Motor neuron (in vitro differentiated cells): ENCODE measurements at regions not wholly inside any gene's neighbourhood (a gene's known extent, or its start where the extent isn't known, plus 50 kb on each side); places are given as distances from the start of the nearest gene placed in this dataset.
"Not testable (repeated sequence)": the region's sequence is repeated elsewhere in the genome, so short reads cannot be mapped to it uniquely, and the experiment has no call there.

ENCODE experiments used
- ATAC-seq, 8 experiments: fragments of 200-7000 bp; cut with Tn5 transposase; replicated peaks in 6 of 8; 2 replicates each; pipeline ENCODE4 v1.8.0; 2021; ENCODE audit warnings: mild to moderate bottlenecking in 8 of 8, moderate library complexity in 8 of 8
- H3K27ac ChIP-seq, 2 donors: fragments of 250-450 bp; sonication (Bioruptor Pico); 2 replicates each; pipeline ENCODE4 v1.9.0; 2021; ENCODE audit warnings: antibody characterized with exemption in 2 of 2, mild to moderate bottlenecking in 2 of 2, moderate library complexity in 1 of 2
- H3K4me1 ChIP-seq, 2 donors: fragments of 250-450 bp; sonication (Bioruptor Pico); replicated peaks in 1 of 2; 2 replicates each; pipeline ENCODE4 v1.6.1; 2021; ENCODE audit warnings: antibody characterized with exemption in 2 of 2, mild to moderate bottlenecking in 2 of 2, moderate library complexity in 1 of 2
- H3K4me3 ChIP-seq, 5 donors: fragments of 250-450 bp; sonication (Bioruptor Pico); 2 replicates each; pipeline ENCODE4 v1.9.0; 2021; ENCODE audit warnings: antibody characterized with exemption in 5 of 5, mild to moderate bottlenecking in 5 of 5, moderate library complexity in 4 of 5
- WGBS, 10 experiments: fragments of 450-650 bp; shearing (Covaris generic); methylation state at CpG; one replicate each; pipeline ENCODE4 v1.0.0; 2022; 5-methylcytosine and 5-hydroxymethylcytosine counted together
- in situ Hi-C, 9 experiments: fragments of 400-800 bp; cut with MboI; loops; one replicate each; pipeline ENCODE4 v1.15.0; 2021; ENCODE audit warnings: low sequenced_read_pairs in 9 of 9, low pct_unique_long_range_greater_than_20kb in 2 of 9; ENCODE audit not compliant: unreplicated experiment in 9 of 9

DNA sequence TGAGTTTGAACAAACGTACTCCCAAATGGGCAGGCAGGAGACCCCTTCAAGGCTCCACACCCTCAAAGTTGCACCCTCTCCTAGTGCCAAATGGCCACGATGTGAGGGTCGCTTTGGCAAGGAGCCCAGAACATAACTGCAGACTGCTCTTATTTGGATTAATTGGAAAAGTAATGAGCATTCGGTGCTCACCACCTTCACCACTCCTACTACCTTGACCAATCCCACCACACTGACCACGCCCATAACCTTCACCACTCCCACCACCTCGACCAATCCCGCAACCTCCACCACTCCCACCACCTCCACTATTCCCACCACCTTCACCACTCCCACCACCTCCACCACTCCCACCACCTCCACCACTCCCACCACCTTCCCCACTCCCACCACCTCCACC is 94.7 kb upstream of the PAX2 start:
- Histone ChIP-seq H3K4me1 (peaks cover 16 to 27% of the 10 kb centered on the region in 2 donors), H3K27ac (no peak overlapping the region), H3K4me3 (no peak overlapping the region)
- no peak for ATAC-seq
- 75 to 89% (median 80%) methylated on average over 1 to 6 of the region's 7 CpGs; no CpG with 5 or more reads in 7 of the 10 experiments for WGBS, 10 experiments
- in situ Hi-C loops, result no loop called here

- no CpG with 5 or more reads among the region's 3 CpGs for WGBS, 10 experiments
- H3K27ac ChIP-seq, ATAC-seq, in situ Hi-C loops, H3K4me3 ChIP-seq: not testable (repeated sequence)
- peaks cover 20 to 23% of the 10 kb centered on the region in 2 donors for H3K4me1 ChIP-seq
These were observed 94.3 kb upstream of the PAX2 start for GRCh38 chr10:100651099-100651498.

GRCh38 chr10:100651916-100652315 is 93.5 kb upstream of the PAX2 start:
- no peak for ATAC-seq
- in situ Hi-C loops, result no loop called here
- H3K4me1 ChIP-seq, result peaks cover 19 to 20% of the 10 kb centered on the region in 2 donors
- no peak overlapping the region for H3K27ac ChIP-seq
- no peak overlapping the region for H3K4me3 ChIP-seq
- WGBS, 10 experiments, result 80% methylated on average over 1 of the region's 6 CpGs; no CpG with 5 or more reads in 9 of the 10 experiments

GRCh38 chr10:100652406-100653135 is 92.8 kb upstream of the PAX2 start:
- WGBS, 10 experiments, result 13 to 100% (median 65%) methylated on average over 1 to 4 of the region's 7 CpGs; no CpG with 5 or more reads in 2 of the 10 experiments
- in situ Hi-C loops, result no loop called here

GRCh38 chr10:100653238-100653956 is 92.0 kb upstream of the PAX2 start:
- WGBS, 10 experiments, result 0 to 67% (median 43%) methylated on average over 1 to 3 of the region's 9 CpGs; no CpG with 5 or more reads in 6 of the 10 experiments
- Histone ChIP-seq H3K27ac (peak overlapping the region; percentile 28 to 91), H3K4me1 (peaks cover 22 to 23% of the 10 kb centered on the region in 2 donors), H3K4me3 (peak overlapping the region; percentile 24 to 43 (median 35))
- in situ Hi-C loops, result no loop called here
- no peak for ATAC-seq

More at GRCh38 chr10:100652406-100653135, 92.8 kb upstream of the PAX2 start:
- Histone ChIP-seq H3K4me3 (no peak overlapping the region), H3K4me1 (peaks cover 22 to 23% of the 10 kb centered on the region in 2 donors), H3K27ac (peak overlapping the region; percentile 28 to 91)
- no peak for ATAC-seq

- 0 to 10% (median 3%) methylated on average over 2 to 8 of the region's 59 CpGs; no CpG with 5 or more reads in 6 of the 10 experiments for WGBS, 10 experiments
- peak; percentile 58 to 73 (median 72) for ATAC-seq
- Histone ChIP-seq H3K4me3 (peak overlapping the region; percentile 24 to 43 (median 35)), H3K27ac (peak overlapping the region; percentile 90 to 91), H3K4me1 (peaks cover 22 to 26% of the 10 kb centered on the region in 2 donors)
- in situ Hi-C loops, result no loop called here
These were observed 91.2 kb upstream of the PAX2 start for GRCh38 chr10:100653957-100654781.

DNA sequence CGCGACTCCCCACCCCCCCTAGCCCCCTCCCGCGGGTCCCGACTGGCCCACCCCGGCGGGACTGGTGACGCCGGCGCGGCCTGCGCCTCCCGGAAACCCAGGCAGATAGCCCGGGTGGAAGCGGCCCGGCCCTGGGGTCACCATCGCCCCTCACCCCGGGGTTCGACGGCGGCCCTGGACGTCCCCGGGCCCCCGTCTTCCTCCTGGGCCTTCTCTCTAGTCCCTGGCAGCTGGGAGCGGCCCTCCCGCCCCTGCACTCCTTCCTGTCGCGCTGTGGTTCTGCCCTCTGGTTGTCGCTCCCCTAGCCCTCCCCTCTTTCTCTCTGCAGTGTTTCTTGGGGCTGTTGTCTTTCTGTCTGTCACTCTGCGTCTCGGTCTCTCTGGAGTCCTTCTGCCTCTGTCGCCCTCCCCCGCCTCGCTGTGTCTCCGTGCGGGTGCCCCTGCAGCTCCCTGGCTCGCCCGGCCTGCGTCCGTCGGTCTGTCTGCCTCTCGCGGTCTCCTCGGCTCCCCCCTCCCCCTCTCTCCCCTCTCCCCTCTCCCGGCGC is 90.5 kb upstream of the PAX2 start:
- H3K27ac ChIP-seq, result peak overlapping the region; percentile 90 to 91
- H3K4me1 ChIP-seq, result peaks cover 26 to 31% of the 10 kb centered on the region in 2 donors
- ATAC-seq, result peak in 6 of 8 experiments; percentile 20 to 40 (median 26)
- peak overlapping the region; percentile 24 to 43 (median 35) for H3K4me3 ChIP-seq
- WGBS, 10 experiments, result 20% methylated on average over 2 of the region's 46 CpGs; no CpG with 5 or more reads in 9 of the 10 experiments
- in situ Hi-C loops, result no loop called here

- in situ Hi-C loops, result no loop called here
- 0 to 10% (median 2%) methylated on average over 1 to 15 of the region's 20 CpGs; no CpG with 5 or more reads in 1 of the 10 experiments for WGBS, 10 experiments
- Histone ChIP-seq H3K27ac (peak overlapping the region; percentile 90 to 91), H3K4me1 (peaks cover 28 to 34% of the 10 kb centered on the region in 2 donors), H3K4me3 (peak overlapping the region; percentile 24 to 43 (median 35))
- peak in 5 of 8 experiments; percentile 5 to 29 (median 10) for ATAC-seq
These were observed 90.0 kb upstream of the PAX2 start for GRCh38 chr10:100655326-100655759.

- WGBS, 10 experiments, result 0 to 20% (median 0%) methylated on average over 1 to 9 of the region's 45 CpGs; no CpG with 5 or more reads in 4 of the 10 experiments
- in situ Hi-C loops, result no loop called here
- peak overlapping the region; percentile 24 to 43 (median 31) for H3K4me3 ChIP-seq
- H3K4me1 ChIP-seq, result peaks cover 28 to 34% of the 10 kb centered on the region in 2 donors
- peak in 7 of 8 experiments; percentile 14 to 30 (median 25) for ATAC-seq
- peak overlapping the region; percentile 59 to 69 for H3K27ac ChIP-seq
These were observed 89.5 kb upstream of the PAX2 start for GRCh38 chr10:100655760-100656421.

GRCh38 chr10:100656454-100656853 is 88.9 kb upstream of the PAX2 start:
- no CpG with 5 or more reads among the region's 34 CpGs for WGBS, 10 experiments
- Histone ChIP-seq H3K4me3 (peak overlapping the region; percentile 24 to 43 (median 31)), H3K27ac (peak overlapping the region in 1 of 2 donors; percentile 59), H3K4me1 (peaks cover 28 to 34% of the 10 kb centered on the region in 2 donors)
- ATAC-seq, result peak; percentile 45 to 68 (median 53)
- in situ Hi-C loops, result no loop called here

- 0 to 43% methylated on average over 1 of the region's 1 CpG; no CpG with 5 or more reads in 8 of the 10 experiments for WGBS, 10 experiments
- peaks cover 24% of the 10 kb centered on the region in 2 donors for H3K4me1 ChIP-seq
- no peak overlapping the region for H3K27ac ChIP-seq
- in situ Hi-C loops, result no loop called here
- no peak for ATAC-seq
- no peak overlapping the region for H3K4me3 ChIP-seq
These were observed 87.1 kb upstream of the PAX2 start for GRCh38 chr10:100658269-100658668.
